Stomach (tissue), 4 donors: ENCODE measurements at regions not wholly inside any gene's neighbourhood (a gene's known extent, or its start where the extent isn't known, plus 50 kb on each side); places are given as distances from the start of the nearest gene placed in this dataset.

Source experiments
- CTCF ChIP-seq, 7 experiments: fragments of 450-650 bp in 4 of 7; fragments of 200-600 bp in 3 of 7; sonication (generic) in 3 of 7; IDR thresholded peaks; one replicate each; pipeline ENCODE4 v1.5.1; 2016 to 2019; ENCODE audit warnings: antibody characterized with exemption in 7 of 7, control low read depth in 2 of 7, mild to moderate bottlenecking in 1 of 7
- EP300 ChIP-seq: sonication (generic); formaldehyde crosslinking; IDR thresholded peaks from one replicate; pipeline ENCODE4 v1.6.1; 2017; ENCODE audit warnings: antibody characterized with exemption
- POLR2AphosphoS5 ChIP-seq, 3 donors: sonication (generic); formaldehyde crosslinking; IDR thresholded peaks; one replicate each; pipeline ENCODE4 v1.6.1; 2016; ENCODE audit warnings: antibody characterized with exemption in 3 of 3

DNA sequence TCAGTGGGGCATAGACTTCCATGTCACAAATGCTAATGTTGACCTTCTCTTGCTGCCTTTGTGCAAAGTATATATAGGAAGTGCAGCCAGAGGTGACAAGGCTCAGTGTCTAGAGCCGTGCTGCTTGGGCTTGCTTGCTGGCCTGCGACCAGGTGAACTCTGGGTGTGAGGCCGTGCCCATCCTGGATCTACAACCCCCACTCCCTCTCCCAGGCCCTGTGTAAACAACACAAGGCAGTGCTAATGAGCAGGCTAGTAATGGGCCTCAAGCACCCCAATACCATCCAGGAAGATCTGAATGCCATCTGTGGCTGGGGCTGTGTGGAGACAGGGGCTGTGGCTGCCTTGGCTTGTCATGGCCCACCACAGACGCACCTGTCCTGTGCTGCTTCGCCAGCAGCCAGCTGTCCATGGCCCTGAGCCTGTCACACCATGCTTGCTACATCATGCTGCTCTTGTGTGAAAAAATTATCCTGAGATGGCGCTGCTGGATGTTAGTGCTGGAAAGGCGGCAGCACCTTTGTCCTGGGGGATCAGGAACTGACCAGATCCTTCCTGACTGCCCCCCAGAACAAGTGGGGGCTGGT is 107.6 kb upstream of the ZNF92 start:
- TF ChIP-seq CTCF (IDR thresholded peaks at IDR 0.05) (no peak), POLR2AphosphoS5 (IDR thresholded peaks at IDR 0.05) (no peak), EP300 (no peak)
